ENCODE measurements at regions not wholly inside any gene's neighbourhood (a gene's known extent, or its start where the extent isn't known, plus 50 kb on each side); places are given as distances from the start of the nearest gene placed in this dataset.

DNA sequence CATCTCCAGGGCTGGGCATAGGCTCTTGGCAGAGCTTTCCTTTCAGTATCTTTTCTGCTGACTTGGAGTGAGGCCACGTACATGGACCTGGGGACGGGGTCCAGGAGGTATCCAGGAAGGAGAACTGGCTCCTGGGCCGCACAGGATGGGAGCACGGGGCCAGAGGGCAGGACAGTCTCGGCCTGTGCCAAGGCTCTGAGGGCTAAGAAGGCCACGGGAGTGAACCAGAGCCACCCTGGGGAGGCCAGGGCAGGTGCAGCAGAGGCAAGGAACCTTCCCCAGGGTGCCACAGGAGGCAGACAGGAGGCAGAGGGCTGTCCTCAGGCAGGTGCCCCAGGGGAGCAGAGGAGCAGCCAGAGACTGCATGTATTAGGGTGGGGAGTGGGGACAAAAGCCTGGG lies 50.3 kb downstream of the PLXNA1 start:
- WGBS (ENCODE audit: insufficient coverage), result 96% methylated on average over 6 of the region's 6 CpGs
- H3K4me3 ChIP-seq (ENCODE audit: control insufficient read depth in 1 of 7, extremely low read depth in 1 of 7, insufficient read depth in 4 of 7, low read depth in 2 of 7, low read length in 6 of 7), result no peak overlapping the region
- H3K9me3 ChIP-seq (ENCODE audit: control extremely low read depth in 1 of 5, control insufficient read depth in 4 of 5, insufficient read depth in 2 of 5, low read depth in 1 of 5, low read length in 4 of 5), result no peaks in the 10 kb centered on the region
- no peak for DNase-seq
- H3K27me3 ChIP-seq (replicated peaks in 2 of 5; ENCODE audit: control insufficient read depth in 4 of 5, insufficient read depth in 5 of 5, low read length in 4 of 5), result peaks cover 0 to 3% (median 0%) of the 10 kb centered on the region in 5 experiments
- peaks cover 0 to 2% (median 0%) of the 10 kb centered on the region in 4 experiments for H3K4me1 ChIP-seq (ENCODE audit: control extremely low read depth in 1 of 4, control insufficient read depth in 4 of 4, insufficient read depth in 4 of 4, low read length in 3 of 4)
- no peak overlapping the region for H3K27ac ChIP-seq (ENCODE audit: insufficient read depth in 1 of 2, low read depth in 1 of 2, low read length in 2 of 2, poor library complexity in 1 of 2, severe bottlenecking in 2 of 2)
- POLR2A ChIA-PET, result no interaction called here
- CTCF ChIA-PET, result no interaction called here
- no peaks in the 10 kb centered on the region for H3K36me3 ChIP-seq (ENCODE audit: control insufficient read depth in 4 of 4, insufficient read depth in 4 of 4, low read length in 3 of 4)

DNA sequence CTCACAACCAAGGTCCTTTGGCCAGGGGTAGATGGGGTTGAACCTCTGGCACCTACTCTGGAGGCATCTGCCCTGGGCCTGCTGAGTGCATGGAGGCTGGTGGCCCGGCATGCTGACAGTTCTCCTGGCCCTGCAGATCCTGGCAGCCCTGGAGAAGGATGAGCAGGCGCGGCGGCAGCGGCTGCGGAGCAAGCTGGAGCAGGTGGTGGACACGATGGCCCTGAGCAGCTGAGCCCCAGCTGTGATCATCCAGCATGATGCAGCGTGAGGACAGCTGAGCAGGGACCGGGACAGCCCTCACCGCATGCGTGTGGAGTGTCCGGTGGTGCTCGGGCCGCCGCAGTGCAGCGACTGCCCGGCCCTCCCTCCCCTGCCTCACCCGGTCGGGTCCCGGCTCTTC lies 50.9 kb downstream of the PLXNA1 start:
- peaks cover 0 to 2% (median 0%) of the 10 kb centered on the region in 4 experiments for H3K4me1 ChIP-seq (ENCODE audit: control extremely low read depth in 1 of 4, control insufficient read depth in 4 of 4, insufficient read depth in 4 of 4, low read length in 3 of 4)
- CTCF ChIA-PET, result no interaction called here
- H3K4me3 ChIP-seq (ENCODE audit: control insufficient read depth in 1 of 7, extremely low read depth in 1 of 7, insufficient read depth in 4 of 7, low read depth in 2 of 7, low read length in 6 of 7), result no peak overlapping the region
- H3K27ac ChIP-seq (ENCODE audit: insufficient read depth in 1 of 2, low read depth in 1 of 2, low read length in 2 of 2, poor library complexity in 1 of 2, severe bottlenecking in 2 of 2), result no peak overlapping the region
- no peaks in the 10 kb centered on the region for H3K36me3 ChIP-seq (ENCODE audit: control insufficient read depth in 4 of 4, insufficient read depth in 4 of 4, low read length in 3 of 4)
- POLR2A ChIA-PET, result no interaction called here
- H3K27me3 ChIP-seq (replicated peaks in 2 of 5; ENCODE audit: control insufficient read depth in 4 of 5, insufficient read depth in 5 of 5, low read length in 4 of 5), result peaks cover 0 to 4% (median 0%) of the 10 kb centered on the region in 5 experiments
- 98% methylated on average over 18 of the region's 20 CpGs for WGBS (ENCODE audit: insufficient coverage)
- DNase-seq, result no peak
- no peaks in the 10 kb centered on the region for H3K9me3 ChIP-seq (ENCODE audit: control extremely low read depth in 1 of 5, control insufficient read depth in 4 of 5, insufficient read depth in 2 of 5, low read depth in 1 of 5, low read length in 4 of 5)

DNA sequence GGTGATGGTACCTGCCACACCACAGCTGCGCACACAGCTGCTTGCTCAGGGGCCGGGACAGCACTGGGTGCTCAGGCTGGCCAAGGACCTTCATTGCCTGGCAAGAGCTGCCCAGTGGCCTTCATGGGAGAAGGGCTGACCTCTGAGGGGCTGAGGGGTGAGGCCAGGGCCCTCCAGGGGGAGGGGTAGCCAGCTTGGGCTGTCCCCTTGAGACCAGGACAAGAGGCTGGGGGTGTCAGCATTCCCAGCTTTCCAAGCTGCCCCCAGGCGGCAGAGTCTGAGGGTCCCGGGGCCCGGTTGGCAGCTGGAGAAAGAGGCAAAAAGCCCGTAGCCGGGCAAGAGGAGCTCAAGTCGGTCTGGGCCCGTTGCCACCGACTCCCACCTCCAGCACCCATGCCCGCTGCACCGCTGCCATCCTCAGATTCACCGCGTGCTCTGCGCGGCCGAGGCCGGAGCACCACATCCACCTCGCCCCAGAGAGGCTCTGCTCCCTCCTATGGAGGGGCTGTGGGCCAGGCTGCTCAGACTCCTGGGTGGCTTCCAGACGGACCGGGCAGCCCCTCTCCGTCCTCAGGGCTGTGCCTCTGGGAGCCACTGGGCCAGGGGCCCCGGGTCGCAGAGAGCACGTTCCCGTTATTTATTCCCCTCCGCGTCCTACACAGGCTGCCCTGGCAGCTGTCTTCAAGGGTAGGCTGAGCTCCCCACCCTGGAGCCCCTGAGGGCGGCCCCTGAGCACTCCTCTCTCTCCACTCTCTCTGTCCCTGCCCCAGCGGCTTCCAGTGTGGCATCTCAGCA lies 51.5 kb downstream of the PLXNA1 start:
- ChIA-PET CTCF (no interaction called here), POLR2A (no interaction called here)
- H3K9me3 ChIP-seq (ENCODE audit: control extremely low read depth in 1 of 5, control insufficient read depth in 4 of 5, insufficient read depth in 2 of 5, low read depth in 1 of 5, low read length in 4 of 5), result no peaks in the 10 kb centered on the region
- no peak overlapping the region for H3K27ac ChIP-seq (ENCODE audit: insufficient read depth in 1 of 2, low read depth in 1 of 2, low read length in 2 of 2, poor library complexity in 1 of 2, severe bottlenecking in 2 of 2)
- H3K36me3 ChIP-seq (ENCODE audit: control insufficient read depth in 4 of 4, insufficient read depth in 4 of 4, low read length in 3 of 4), result no peaks in the 10 kb centered on the region
- H3K4me3 ChIP-seq (ENCODE audit: control insufficient read depth in 1 of 7, extremely low read depth in 1 of 7, insufficient read depth in 4 of 7, low read depth in 2 of 7, low read length in 6 of 7), result no peak overlapping the region
- H3K27me3 ChIP-seq (replicated peaks in 2 of 5; ENCODE audit: control insufficient read depth in 4 of 5, insufficient read depth in 5 of 5, low read length in 4 of 5), result peaks cover 0 to 3% (median 0%) of the 10 kb centered on the region in 5 experiments
- no peak for DNase-seq
- H3K4me1 ChIP-seq (ENCODE audit: control extremely low read depth in 1 of 4, control insufficient read depth in 4 of 4, insufficient read depth in 4 of 4, low read length in 3 of 4), result peaks cover 0 to 2% (median 0%) of the 10 kb centered on the region in 4 experiments
- 95% methylated on average over 19 of the region's 30 CpGs for WGBS (ENCODE audit: insufficient coverage)

DNA sequence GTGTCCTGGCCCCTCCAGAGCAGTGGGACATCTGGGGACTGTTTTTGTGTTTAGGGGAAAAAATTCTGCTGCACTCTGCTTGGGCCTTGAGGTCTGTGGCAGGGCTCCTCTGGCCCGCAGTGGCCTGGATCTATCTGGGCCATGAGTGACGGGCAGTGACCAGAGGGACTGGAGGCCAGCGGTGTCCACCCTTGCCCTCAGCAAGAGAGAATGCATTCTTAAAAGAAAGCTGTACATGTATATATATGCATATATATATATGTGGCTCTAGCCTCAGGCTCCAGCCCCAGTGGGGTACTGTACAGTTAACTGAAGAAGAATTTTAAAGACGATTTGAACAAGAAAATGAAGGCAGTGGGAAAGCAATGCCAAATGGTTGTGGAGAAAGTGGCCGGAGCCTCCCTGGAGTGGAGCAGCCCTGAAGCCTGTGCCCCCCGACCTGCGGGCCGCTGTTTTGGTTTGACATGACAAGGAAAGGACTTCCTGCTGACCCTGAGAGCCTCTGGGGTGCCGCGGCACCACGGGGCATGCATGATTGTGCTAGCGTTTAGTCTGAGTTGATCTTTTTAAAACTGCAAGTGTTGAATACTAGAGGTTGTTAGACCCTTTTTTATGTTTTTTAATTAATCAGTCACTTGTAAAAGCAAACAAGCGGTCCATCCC lies 52.2 kb downstream of the PLXNA1 start:
- POLR2A ChIA-PET, result no interaction called here
- Histone ChIP-seq H3K4me1 (ENCODE audit: control extremely low read depth in 1 of 4, control insufficient read depth in 4 of 4, insufficient read depth in 4 of 4, low read length in 3 of 4) (peaks cover 0 to 2% (median 0%) of the 10 kb centered on the region in 4 experiments), H3K27me3 (replicated peaks in 2 of 5; ENCODE audit: control insufficient read depth in 4 of 5, insufficient read depth in 5 of 5, low read length in 4 of 5) (peaks cover 0 to 7% (median under 1%) of the 10 kb centered on the region in 5 experiments), H3K27ac (ENCODE audit: insufficient read depth in 1 of 2, low read depth in 1 of 2, low read length in 2 of 2, poor library complexity in 1 of 2, severe bottlenecking in 2 of 2) (no peak overlapping the region), H3K9me3 (ENCODE audit: control extremely low read depth in 1 of 5, control insufficient read depth in 4 of 5, insufficient read depth in 2 of 5, low read depth in 1 of 5, low read length in 4 of 5) (no peaks in the 10 kb centered on the region), H3K4me3 (ENCODE audit: control insufficient read depth in 1 of 7, extremely low read depth in 1 of 7, insufficient read depth in 4 of 7, low read depth in 2 of 7, low read length in 6 of 7) (no peak overlapping the region), H3K36me3 (ENCODE audit: control insufficient read depth in 4 of 4, insufficient read depth in 4 of 4, low read length in 3 of 4) (no peaks in the 10 kb centered on the region)
- no peak for DNase-seq
- CTCF ChIA-PET, result no interaction called here
- whole genome bisulfite sequencing (ENCODE audit: insufficient coverage), result 96% methylated on average over 11 of the region's 13 CpGs

- 70% methylated on average over 10 of the region's 10 CpGs for WGBS (ENCODE audit: insufficient coverage)
- Histone ChIP-seq H3K9me3 (ENCODE audit: control extremely low read depth in 1 of 5, control insufficient read depth in 4 of 5, insufficient read depth in 2 of 5, low read depth in 1 of 5, low read length in 4 of 5) (no peaks in the 10 kb centered on the region), H3K27me3 (replicated peaks in 2 of 5; ENCODE audit: control insufficient read depth in 4 of 5, insufficient read depth in 5 of 5, low read length in 4 of 5) (peaks cover 0 to 7% (median 2%) of the 10 kb centered on the region in 5 experiments), H3K36me3 (ENCODE audit: control insufficient read depth in 4 of 4, insufficient read depth in 4 of 4, low read length in 3 of 4) (no peaks in the 10 kb centered on the region), H3K27ac (ENCODE audit: insufficient read depth in 1 of 2, low read depth in 1 of 2, low read length in 2 of 2, poor library complexity in 1 of 2, severe bottlenecking in 2 of 2) (no peak overlapping the region), H3K4me3 (ENCODE audit: control insufficient read depth in 1 of 7, extremely low read depth in 1 of 7, insufficient read depth in 4 of 7, low read depth in 2 of 7, low read length in 6 of 7) (no peak overlapping the region), H3K4me1 (ENCODE audit: control extremely low read depth in 1 of 4, control insufficient read depth in 4 of 4, insufficient read depth in 4 of 4, low read length in 3 of 4) (peaks cover 0 to 2% (median 0%) of the 10 kb centered on the region in 4 experiments)
- ChIA-PET CTCF (no interaction called here), POLR2A (no interaction called here)
- peak in 2 of 3 donors; percentile 31 to 42 for DNase-seq
These were observed 52.8 kb downstream of the PLXNA1 start for GRCh38 chr3:127035677-127036076.

DNA sequence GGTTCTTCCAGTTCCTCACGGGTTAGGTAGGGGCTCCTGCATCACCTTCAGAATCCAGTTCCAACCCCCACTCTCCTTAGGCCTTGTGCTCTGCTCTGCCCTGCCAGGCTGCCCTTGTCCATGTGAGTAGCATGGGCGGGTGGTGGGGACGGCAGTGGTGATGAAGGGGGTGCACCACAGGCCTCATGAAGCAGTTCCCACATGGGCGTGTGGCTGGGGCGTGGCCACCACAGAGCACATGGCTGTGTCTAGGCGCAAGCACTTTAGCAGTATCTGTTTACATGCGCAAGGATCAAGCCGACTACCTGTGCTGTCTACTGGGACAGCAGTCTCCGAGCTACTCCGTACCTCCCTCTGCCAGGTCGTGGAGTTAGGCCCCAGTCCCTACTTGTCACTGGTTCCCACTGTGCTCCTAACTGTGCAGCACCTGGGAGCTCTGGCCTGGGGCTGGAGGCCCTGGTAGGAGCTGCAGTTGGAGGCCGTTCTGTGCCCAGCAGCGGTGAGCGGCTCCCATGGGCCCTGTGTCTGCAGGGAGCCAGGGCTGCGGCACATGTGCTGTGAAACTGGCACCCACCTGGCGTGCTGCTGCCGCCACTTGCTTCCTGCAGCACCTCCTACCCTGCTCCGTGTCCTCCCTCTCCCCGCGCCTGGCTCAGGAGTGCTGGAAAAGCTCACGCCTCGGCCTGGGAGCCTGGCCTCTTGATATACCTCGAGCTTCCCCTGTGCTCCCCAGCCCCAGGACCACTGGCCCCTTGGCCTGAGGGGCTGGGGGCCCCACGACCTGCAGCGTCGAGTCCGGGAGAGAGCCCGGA lies 53.5 kb downstream of the PLXNA1 start:
- H3K27ac ChIP-seq (ENCODE audit: insufficient read depth in 1 of 2, low read depth in 1 of 2, low read length in 2 of 2, poor library complexity in 1 of 2, severe bottlenecking in 2 of 2), result no peak overlapping the region
- no peaks in the 10 kb centered on the region for H3K9me3 ChIP-seq (ENCODE audit: control extremely low read depth in 1 of 5, control insufficient read depth in 4 of 5, insufficient read depth in 2 of 5, low read depth in 1 of 5, low read length in 4 of 5)
- H3K27me3 ChIP-seq (replicated peaks in 2 of 5; ENCODE audit: control insufficient read depth in 4 of 5, insufficient read depth in 5 of 5, low read length in 4 of 5), result peaks cover 0 to 11% (median 2%) of the 10 kb centered on the region in 5 experiments
- POLR2A ChIA-PET, result no interaction called here
- 95% methylated on average over 28 of the region's 28 CpGs for WGBS (ENCODE audit: insufficient coverage)
- H3K36me3 ChIP-seq (ENCODE audit: control insufficient read depth in 4 of 4, insufficient read depth in 4 of 4, low read length in 3 of 4), result no peaks in the 10 kb centered on the region
- no peak overlapping the region for H3K4me3 ChIP-seq (ENCODE audit: control insufficient read depth in 1 of 7, extremely low read depth in 1 of 7, insufficient read depth in 4 of 7, low read depth in 2 of 7, low read length in 6 of 7)
- CTCF ChIA-PET, result no interaction called here
- no peaks in the 10 kb centered on the region for H3K4me1 ChIP-seq (ENCODE audit: control extremely low read depth in 1 of 4, control insufficient read depth in 4 of 4, insufficient read depth in 4 of 4, low read length in 3 of 4)
- no peak for DNase-seq

GRCh38 chr3:127037021-127037400 lies 54.1 kb downstream of the PLXNA1 start:
- H3K4me1 ChIP-seq (ENCODE audit: control extremely low read depth in 1 of 4, control insufficient read depth in 4 of 4, insufficient read depth in 4 of 4, low read length in 3 of 4), result no peaks in the 10 kb centered on the region
- no peaks in the 10 kb centered on the region for H3K9me3 ChIP-seq (ENCODE audit: control extremely low read depth in 1 of 5, control insufficient read depth in 4 of 5, insufficient read depth in 2 of 5, low read depth in 1 of 5, low read length in 4 of 5)
- H3K36me3 ChIP-seq (ENCODE audit: control insufficient read depth in 4 of 4, insufficient read depth in 4 of 4, low read length in 3 of 4), result no peaks in the 10 kb centered on the region
- POLR2A ChIA-PET, result no interaction called here
- CTCF ChIA-PET, result no interaction called here
- peaks cover 0 to 14% (median 2%) of the 10 kb centered on the region in 5 experiments for H3K27me3 ChIP-seq (replicated peaks in 2 of 5; ENCODE audit: control insufficient read depth in 4 of 5, insufficient read depth in 5 of 5, low read length in 4 of 5)
- no peak overlapping the region for H3K27ac ChIP-seq (ENCODE audit: insufficient read depth in 1 of 2, low read depth in 1 of 2, low read length in 2 of 2, poor library complexity in 1 of 2, severe bottlenecking in 2 of 2)
- DNase-seq, result no peak
- 98% methylated on average over 10 of the region's 16 CpGs for WGBS (ENCODE audit: insufficient coverage)
- no peak overlapping the region for H3K4me3 ChIP-seq (ENCODE audit: control insufficient read depth in 1 of 7, extremely low read depth in 1 of 7, insufficient read depth in 4 of 7, low read depth in 2 of 7, low read length in 6 of 7)

All from common myeloid progenitor, CD34-positive (primary cell).